ENCODE measurements at regions not wholly inside any gene's neighbourhood (a gene's known extent, or its start where the extent isn't known, plus 50 kb on each side); places are given as distances from the start of the nearest gene placed in this dataset.

DNA sequence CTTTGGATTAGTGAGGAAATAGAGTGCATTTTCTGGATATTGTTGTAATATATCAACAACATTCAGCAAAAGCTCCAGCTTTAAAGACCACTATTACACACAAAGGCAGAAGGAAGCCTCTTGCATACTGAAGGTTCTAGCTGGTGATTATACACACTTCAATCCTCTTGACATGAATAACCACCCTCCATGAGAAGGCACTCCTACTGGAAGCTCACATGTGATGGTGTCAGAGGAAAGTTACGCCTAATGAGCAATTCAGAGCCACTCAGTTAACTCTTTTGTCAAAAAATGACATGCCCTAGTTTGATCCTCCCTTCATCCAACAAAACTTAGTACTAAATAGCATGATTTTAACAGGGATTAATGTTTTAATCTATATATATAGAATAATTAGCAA is 124.6 kb upstream of the LYSMD4 start:
- no peak overlapping the region for H3K27ac ChIP-seq (replicated peaks; ENCODE audit: low read length)
- no CpG with 5 or more reads among the region's 1 CpG for WGBS, 2 donors (ENCODE audit: extremely low coverage in 2 of 2, insufficient read length in 2 of 2, insufficient replicate concordance in 1 of 2)
- DNase-seq (ENCODE audit: low spot score) = no peak

DNA sequence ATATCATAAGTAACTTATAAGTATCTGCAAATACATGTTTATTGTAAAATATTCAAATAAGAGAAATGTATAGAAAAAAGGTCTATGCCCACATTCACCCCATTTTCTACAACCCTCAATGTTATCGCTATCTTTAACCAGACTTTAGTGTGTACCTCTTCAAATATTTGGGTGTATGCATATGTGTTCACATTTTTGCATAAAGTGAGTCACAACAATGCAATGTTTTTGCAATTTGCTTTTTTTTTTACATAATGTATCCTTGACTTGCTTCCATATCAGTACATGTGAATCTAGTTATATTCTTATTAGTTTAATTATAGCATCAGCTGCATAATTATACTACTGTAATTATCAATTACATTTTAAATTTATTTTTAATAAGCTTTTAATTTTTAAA is 117.3 kb upstream of the LYSMD4 start:
- no peak overlapping the region for H3K14ac ChIP-seq (ENCODE audit: low read length)
- H3K9me3 ChIP-seq (replicated peaks in 1 of 2; ENCODE audit: control insufficient read depth in 2 of 2, insufficient read depth in 1 of 2, low read depth in 1 of 2, low read length in 2 of 2) = no peaks in the 10 kb centered on the region
- peaks cover 0 to 2% of the 10 kb centered on the region in 2 donors for H3K4me1 ChIP-seq (ENCODE audit: control insufficient read depth in 2 of 2, insufficient read depth in 1 of 2, low read depth in 1 of 2, low read length in 2 of 2)
- no peak overlapping the region for H3K9ac ChIP-seq (ENCODE audit: low read depth, low read length, poor library complexity)
- no peaks in the 10 kb centered on the region for H3K36me3 ChIP-seq (replicated peaks in 1 of 2; ENCODE audit: control insufficient read depth in 2 of 2, insufficient read depth in 2 of 2, low read length in 2 of 2)
- H2BK12ac ChIP-seq (ENCODE audit: low read length) = no peak overlapping the region
- H2AK5ac ChIP-seq (ENCODE audit: low read depth, low read length) = no peak overlapping the region
- H2BK120ac ChIP-seq (ENCODE audit: low read depth, low read length) = no peak overlapping the region
- no peaks in the 10 kb centered on the region for H3K79me1 ChIP-seq (ENCODE audit: low read depth, low read length)
- H3K18ac ChIP-seq (ENCODE audit: low read length) = no peak overlapping the region
- no peak overlapping the region for H3K4me2 ChIP-seq (ENCODE audit: insufficient read depth, low read length, poor library complexity, severe bottlenecking)
- no peak overlapping the region for H2AFZ ChIP-seq (ENCODE audit: low read length)
- H4K8ac ChIP-seq (ENCODE audit: low read depth, low read length) = no peak overlapping the region
- H2BK15ac ChIP-seq (ENCODE audit: low read length) = no peak overlapping the region
- no peak overlapping the region for H3K27ac ChIP-seq (replicated peaks; ENCODE audit: low read length)
- no peak overlapping the region for H2BK5ac ChIP-seq (ENCODE audit: low read length)
- no peak overlapping the region for H3K4me3 ChIP-seq (ENCODE audit: low read length in 2 of 2)
- H3K23ac ChIP-seq (ENCODE audit: low read depth, low read length, poor library complexity) = no peak overlapping the region
- no peak overlapping the region for H3K4ac ChIP-seq (ENCODE audit: low read length)
- no peak overlapping the region for H4K91ac ChIP-seq (ENCODE audit: low read depth, low read length, poor library complexity)
- WGBS, 2 donors (ENCODE audit: extremely low coverage in 2 of 2, insufficient read length in 2 of 2, insufficient replicate concordance in 1 of 2) = no CpG with 5 or more reads among the region's 1 CpG
- no peaks in the 10 kb centered on the region for H3K27me3 ChIP-seq (ENCODE audit: control insufficient read depth in 3 of 3, insufficient read depth in 3 of 3, low read depth in 1 of 3, low read length in 3 of 3)
- DNase-seq (ENCODE audit: low spot score) = no peak

More for the DNA sequence above, 124.6 kb upstream of the LYSMD4 start:
- Histone ChIP-seq H2BK5ac (ENCODE audit: low read length) (no peak overlapping the region), H4K91ac (ENCODE audit: low read depth, low read length, poor library complexity) (no peak overlapping the region), H2AK5ac (ENCODE audit: low read depth, low read length) (no peak overlapping the region), H2BK120ac (ENCODE audit: low read depth, low read length) (no peak overlapping the region), H4K8ac (ENCODE audit: low read depth, low read length) (no peak overlapping the region), H3K4me2 (ENCODE audit: insufficient read depth, low read length, poor library complexity, severe bottlenecking) (no peak overlapping the region), H3K36me3 (replicated peaks in 1 of 2; ENCODE audit: control insufficient read depth in 2 of 2, insufficient read depth in 2 of 2, low read length in 2 of 2) (no peaks in the 10 kb centered on the region), H3K14ac (ENCODE audit: low read length) (no peak overlapping the region), H3K27me3 (ENCODE audit: control insufficient read depth in 3 of 3, insufficient read depth in 3 of 3, low read depth in 1 of 3, low read length in 3 of 3) (no peaks in the 10 kb centered on the region), H3K9ac (ENCODE audit: low read depth, low read length, poor library complexity) (no peak overlapping the region), H3K23ac (ENCODE audit: low read depth, low read length, poor library complexity) (no peak overlapping the region), H3K79me1 (ENCODE audit: low read depth, low read length) (no peaks in the 10 kb centered on the region), H3K4me3 (ENCODE audit: low read length in 2 of 2) (no peak overlapping the region), H3K18ac (ENCODE audit: low read length) (no peak overlapping the region), H2AFZ (ENCODE audit: low read length) (no peak overlapping the region), H3K4me1 (ENCODE audit: control insufficient read depth in 2 of 2, insufficient read depth in 1 of 2, low read depth in 1 of 2, low read length in 2 of 2) (peaks cover 0 to 2% of the 10 kb centered on the region in 2 donors), H2BK12ac (ENCODE audit: low read length) (no peak overlapping the region), H2BK15ac (ENCODE audit: low read length) (no peak overlapping the region), H3K4ac (ENCODE audit: low read length) (no peak overlapping the region), H3K9me3 (replicated peaks in 1 of 2; ENCODE audit: control insufficient read depth in 2 of 2, insufficient read depth in 1 of 2, low read depth in 1 of 2, low read length in 2 of 2) (no peaks in the 10 kb centered on the region)

DNA sequence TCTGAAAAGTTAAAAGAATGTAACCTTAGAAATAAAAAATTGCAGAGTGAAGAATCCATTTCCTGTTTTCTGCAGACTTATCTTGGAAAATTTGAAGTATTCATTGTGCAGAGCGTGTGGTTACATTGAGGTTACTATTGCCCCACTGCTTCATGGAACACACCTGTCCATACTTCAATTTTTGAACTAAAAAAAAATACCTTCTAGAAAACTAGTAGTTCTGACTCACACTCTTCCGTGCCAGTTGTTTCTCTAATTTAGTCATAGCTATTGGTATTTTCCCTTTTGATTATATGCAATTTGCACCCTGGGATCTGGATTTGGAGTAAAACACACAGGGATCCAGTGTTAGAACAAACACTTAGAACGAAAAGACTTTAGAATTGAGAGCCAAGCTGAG is 111.8 kb upstream of the LYSMD4 start:
- WGBS, 2 donors (ENCODE audit: extremely low coverage in 2 of 2, insufficient read length in 2 of 2, insufficient replicate concordance in 1 of 2) = no CpG with 5 or more reads among the region's 3 CpGs

DNA sequence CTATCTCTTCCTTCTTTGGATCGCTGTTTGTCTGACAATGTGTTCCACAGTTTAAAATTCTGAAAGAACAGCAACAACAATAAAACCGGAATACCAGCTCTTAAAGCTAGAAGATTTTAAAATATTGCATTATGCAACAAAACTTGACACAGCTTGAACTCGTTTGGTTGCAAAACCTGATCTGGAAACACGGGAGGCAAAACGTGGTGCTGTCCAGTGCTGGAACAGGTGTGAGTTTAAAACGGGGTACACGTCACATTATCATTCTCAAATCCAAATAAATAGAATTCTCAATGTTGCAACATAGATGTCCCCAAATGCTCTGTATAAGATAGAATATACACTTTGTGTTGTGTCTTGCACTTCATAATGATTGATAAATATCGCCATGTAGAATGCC is 110.9 kb upstream of the LYSMD4 start:
- Histone ChIP-seq H3K4ac (ENCODE audit: low read length) (no peak overlapping the region), H2BK120ac (ENCODE audit: low read depth, low read length) (no peak overlapping the region), H3K9me3 (replicated peaks in 1 of 2; ENCODE audit: control insufficient read depth in 2 of 2, insufficient read depth in 1 of 2, low read depth in 1 of 2, low read length in 2 of 2) (no peaks in the 10 kb centered on the region), H4K91ac (ENCODE audit: low read depth, low read length, poor library complexity) (no peak overlapping the region), H3K27ac (replicated peaks; ENCODE audit: low read length) (no peak overlapping the region), H4K8ac (ENCODE audit: low read depth, low read length) (no peak overlapping the region), H3K9ac (ENCODE audit: low read depth, low read length, poor library complexity) (no peak overlapping the region), H2AFZ (ENCODE audit: low read length) (no peak overlapping the region), H3K36me3 (replicated peaks in 1 of 2; ENCODE audit: control insufficient read depth in 2 of 2, insufficient read depth in 2 of 2, low read length in 2 of 2) (no peaks in the 10 kb centered on the region), H3K23ac (ENCODE audit: low read depth, low read length, poor library complexity) (no peak overlapping the region), H3K4me1 (ENCODE audit: control insufficient read depth in 2 of 2, insufficient read depth in 1 of 2, low read depth in 1 of 2, low read length in 2 of 2) (peaks cover 0 to 2% of the 10 kb centered on the region in 2 donors), H3K14ac (ENCODE audit: low read length) (no peak overlapping the region), H3K4me3 (ENCODE audit: low read length in 2 of 2) (no peak overlapping the region), H3K18ac (ENCODE audit: low read length) (no peak overlapping the region), H2BK15ac (ENCODE audit: low read length) (no peak overlapping the region), H2BK12ac (ENCODE audit: low read length) (no peak overlapping the region), H2BK5ac (ENCODE audit: low read length) (no peak overlapping the region), H3K79me1 (ENCODE audit: low read depth, low read length) (no peaks in the 10 kb centered on the region), H3K27me3 (ENCODE audit: control insufficient read depth in 3 of 3, insufficient read depth in 3 of 3, low read depth in 1 of 3, low read length in 3 of 3) (no peaks in the 10 kb centered on the region), H2AK5ac (ENCODE audit: low read depth, low read length) (no peak overlapping the region), H3K4me2 (ENCODE audit: insufficient read depth, low read length, poor library complexity, severe bottlenecking) (no peak overlapping the region)
- WGBS, 2 donors (ENCODE audit: extremely low coverage in 2 of 2, insufficient read length in 2 of 2, insufficient replicate concordance in 1 of 2) = no CpG with 5 or more reads among the region's 8 CpGs
- no peak for DNase-seq (ENCODE audit: low spot score)

More for the DNA sequence above, 111.8 kb upstream of the LYSMD4 start:
- H2BK5ac ChIP-seq (ENCODE audit: low read length) = no peak overlapping the region
- no peak overlapping the region for H3K18ac ChIP-seq (ENCODE audit: low read length)
- H3K23ac ChIP-seq (ENCODE audit: low read depth, low read length, poor library complexity) = no peak overlapping the region
- no peak overlapping the region for H4K8ac ChIP-seq (ENCODE audit: low read depth, low read length)
- H3K36me3 ChIP-seq (replicated peaks in 1 of 2; ENCODE audit: control insufficient read depth in 2 of 2, insufficient read depth in 2 of 2, low read length in 2 of 2) = no peaks in the 10 kb centered on the region
- H2BK120ac ChIP-seq (ENCODE audit: low read depth, low read length) = no peak overlapping the region
- H3K27ac ChIP-seq (replicated peaks; ENCODE audit: low read length) = no peak overlapping the region
- H3K4ac ChIP-seq (ENCODE audit: low read length) = no peak overlapping the region
- no peak overlapping the region for H3K9ac ChIP-seq (ENCODE audit: low read depth, low read length, poor library complexity)
- H3K4me3 ChIP-seq (ENCODE audit: low read length in 2 of 2) = no peak overlapping the region
- H3K79me1 ChIP-seq (ENCODE audit: low read depth, low read length) = no peaks in the 10 kb centered on the region
- peaks cover 0 to 2% of the 10 kb centered on the region in 2 donors for H3K4me1 ChIP-seq (ENCODE audit: control insufficient read depth in 2 of 2, insufficient read depth in 1 of 2, low read depth in 1 of 2, low read length in 2 of 2)
- H2BK15ac ChIP-seq (ENCODE audit: low read length) = no peak overlapping the region
- no peak overlapping the region for H3K14ac ChIP-seq (ENCODE audit: low read length)
- H2BK12ac ChIP-seq (ENCODE audit: low read length) = no peak overlapping the region
- no peak overlapping the region for H2AK5ac ChIP-seq (ENCODE audit: low read depth, low read length)
- no peak overlapping the region for H3K4me2 ChIP-seq (ENCODE audit: insufficient read depth, low read length, poor library complexity, severe bottlenecking)
- no peak overlapping the region for H2AFZ ChIP-seq (ENCODE audit: low read length)
- H3K9me3 ChIP-seq (replicated peaks in 1 of 2; ENCODE audit: control insufficient read depth in 2 of 2, insufficient read depth in 1 of 2, low read depth in 1 of 2, low read length in 2 of 2) = no peaks in the 10 kb centered on the region
- DNase-seq (ENCODE audit: low spot score) = no peak
- H4K91ac ChIP-seq (ENCODE audit: low read depth, low read length, poor library complexity) = no peak overlapping the region
- H3K27me3 ChIP-seq (ENCODE audit: control insufficient read depth in 3 of 3, insufficient read depth in 3 of 3, low read depth in 1 of 3, low read length in 3 of 3) = no peaks in the 10 kb centered on the region

Measured in neuronal stem cell (in vitro differentiated cells).